ENCODE measurements at regions not wholly inside any gene's neighbourhood (a gene's known extent, or its start where the extent isn't known, plus 50 kb on each side); places are given as distances from the start of the nearest gene placed in this dataset.

DNA sequence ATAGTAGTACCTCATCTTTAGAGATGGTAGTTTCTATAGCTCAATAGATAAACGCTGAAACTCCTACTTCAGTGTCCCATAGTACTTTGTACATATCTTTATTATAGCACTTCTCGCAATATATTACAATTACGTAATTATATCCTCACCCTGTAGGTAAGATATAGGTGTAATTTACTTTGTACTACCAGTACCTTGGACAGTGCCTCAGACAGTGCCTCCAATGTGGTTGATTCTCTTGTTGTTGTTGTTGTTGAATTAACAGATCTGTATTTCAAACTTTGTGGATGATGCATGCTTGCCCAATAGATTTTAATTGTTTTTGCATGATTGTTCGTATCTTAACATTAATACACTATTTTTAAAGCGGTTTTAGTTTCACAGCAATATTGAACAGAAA lies 188.6 kb downstream of the ARL6IP6 start:
- Histone ChIP-seq H3K4me1 (no peaks in the 10 kb centered on the region), H3K4me3 (no peak overlapping the region), H3K36me3 (no peaks in the 10 kb centered on the region), H3K27me3 (no peaks in the 10 kb centered on the region), H3K9me3 (no peaks in the 10 kb centered on the region), H3K27ac (no peak overlapping the region)
- 75% methylated on average over 5 of the region's 5 CpGs for WGBS
- no peak for TF ChIP-seq POLR2AphosphoS5 (IDR thresholded peaks at IDR 0.05)
- TF ChIP-seq, protein P1, sequence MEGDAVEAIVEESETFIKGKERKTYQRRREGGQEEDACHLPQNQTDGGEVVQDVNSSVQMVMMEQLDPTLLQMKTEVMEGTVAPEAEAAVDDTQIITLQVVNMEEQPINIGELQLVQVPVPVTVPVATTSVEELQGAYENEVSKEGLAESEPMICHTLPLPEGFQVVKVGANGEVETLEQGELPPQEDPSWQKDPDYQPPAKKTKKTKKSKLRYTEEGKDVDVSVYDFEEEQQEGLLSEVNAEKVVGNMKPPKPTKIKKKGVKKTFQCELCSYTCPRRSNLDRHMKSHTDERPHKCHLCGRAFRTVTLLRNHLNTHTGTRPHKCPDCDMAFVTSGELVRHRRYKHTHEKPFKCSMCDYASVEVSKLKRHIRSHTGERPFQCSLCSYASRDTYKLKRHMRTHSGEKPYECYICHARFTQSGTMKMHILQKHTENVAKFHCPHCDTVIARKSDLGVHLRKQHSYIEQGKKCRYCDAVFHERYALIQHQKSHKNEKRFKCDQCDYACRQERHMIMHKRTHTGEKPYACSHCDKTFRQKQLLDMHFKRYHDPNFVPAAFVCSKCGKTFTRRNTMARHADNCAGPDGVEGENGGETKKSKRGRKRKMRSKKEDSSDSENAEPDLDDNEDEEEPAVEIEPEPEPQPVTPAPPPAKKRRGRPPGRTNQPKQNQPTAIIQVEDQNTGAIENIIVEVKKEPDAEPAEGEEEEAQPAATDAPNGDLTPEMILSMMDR (IDR thresholded peaks at IDR 0.05) = no peak
- no peak for TF ChIP-seq EP300 (IDR thresholded peaks at IDR 0.05)
- TF ChIP-seq POLR2A (IDR thresholded peaks at IDR 0.05) = no peak
- no peak for DNase-seq (ENCODE audit: low spot score in 2 of 2)

DNA sequence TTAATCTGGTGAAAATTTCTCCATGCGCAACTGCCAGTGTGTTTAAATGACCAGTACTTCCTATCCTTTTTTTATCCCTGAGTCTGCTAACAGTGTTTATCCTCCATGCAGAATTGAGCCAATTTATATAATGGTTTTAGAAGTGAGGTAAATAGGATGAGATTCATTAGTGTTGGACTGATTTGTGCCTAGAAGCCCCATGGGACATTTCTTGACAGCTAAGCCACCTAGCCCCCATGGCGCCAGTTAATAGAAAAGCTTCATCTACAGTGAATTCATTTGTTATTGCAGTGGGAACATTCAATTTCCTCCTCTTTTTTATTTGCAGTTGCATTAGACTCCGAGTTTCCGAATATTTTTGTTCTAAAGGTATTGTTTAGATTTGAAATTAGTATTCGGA lies 175.6 kb downstream of the ARL6IP6 start:
- Histone ChIP-seq H3K27me3 (no peaks in the 10 kb centered on the region), H3K27ac (no peak overlapping the region), H3K4me3 (no peak overlapping the region), H3K36me3 (no peaks in the 10 kb centered on the region), H3K4me1 (no peaks in the 10 kb centered on the region), H3K9me3 (no peaks in the 10 kb centered on the region)
- no peak for DNase-seq (ENCODE audit: low spot score in 2 of 2)
- TF ChIP-seq EP300 (IDR thresholded peaks at IDR 0.05) = no peak
- no peak for TF ChIP-seq POLR2A (IDR thresholded peaks at IDR 0.05)
- TF ChIP-seq, protein P1 (IDR thresholded peaks at IDR 0.05) = no peak
- no peak for TF ChIP-seq POLR2AphosphoS5 (IDR thresholded peaks at IDR 0.05)
- WGBS = 95% methylated on average over 5 of the region's 5 CpGs

DNA sequence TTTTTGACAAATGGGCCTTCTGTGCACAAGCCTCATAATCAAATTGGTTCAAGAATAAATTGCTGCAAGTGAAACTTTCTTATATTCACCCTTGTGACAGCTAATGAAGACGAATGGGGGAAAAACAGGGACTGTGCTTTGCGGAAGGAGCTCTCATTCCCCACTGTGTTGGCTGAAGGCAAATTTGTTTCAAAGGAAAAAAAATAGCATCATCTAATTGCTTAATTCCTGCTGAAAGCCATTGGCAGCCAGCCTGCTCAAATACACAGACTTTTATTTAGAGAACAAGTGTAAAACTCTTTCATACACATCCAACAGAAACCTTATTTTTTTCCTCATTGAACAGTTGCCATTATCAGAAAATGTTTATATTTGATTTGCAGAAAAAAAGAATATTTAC lies 172.3 kb downstream of the ARL6IP6 start:
- H3K4me1 ChIP-seq = no peaks in the 10 kb centered on the region
- no peaks in the 10 kb centered on the region for H3K36me3 ChIP-seq
- 19% methylated on average over 2 of the region's 2 CpGs for WGBS
- H3K27ac ChIP-seq = no peak overlapping the region
- DNase-seq (ENCODE audit: low spot score in 2 of 2) = no peak
- TF ChIP-seq POLR2AphosphoS5 (IDR thresholded peaks at IDR 0.05) (no peak), POLR2A (IDR thresholded peaks at IDR 0.05) (no peak), EP300 (IDR thresholded peaks at IDR 0.05) (no peak)
- TF ChIP-seq, protein P1 (IDR thresholded peaks at IDR 0.05) = no peak
- no peaks in the 10 kb centered on the region for H3K27me3 ChIP-seq
- no peak overlapping the region for H3K4me3 ChIP-seq
- H3K9me3 ChIP-seq = no peaks in the 10 kb centered on the region

GRCh38 chr2:152883951-152884487 lies 165.6 kb downstream of the ARL6IP6 start:
- no peak for DNase-seq (ENCODE audit: low spot score in 2 of 2)
- H3K4me1 ChIP-seq = no peaks in the 10 kb centered on the region
- H3K4me3 ChIP-seq = no peak overlapping the region
- H3K27ac ChIP-seq = no peak overlapping the region
- TF ChIP-seq POLR2A (IDR thresholded peaks at IDR 0.05) (no peak), EP300 (IDR thresholded peaks at IDR 0.05) (no peak), POLR2AphosphoS5 (IDR thresholded peaks at IDR 0.05) (no peak)
- TF ChIP-seq, protein P1 (IDR thresholded peaks at IDR 0.05) = no peak
- WGBS = 55% methylated on average over 4 of the region's 4 CpGs
- H3K9me3 ChIP-seq = no peaks in the 10 kb centered on the region
- H3K36me3 ChIP-seq = no peaks in the 10 kb centered on the region
- H3K27me3 ChIP-seq = no peaks in the 10 kb centered on the region

DNA sequence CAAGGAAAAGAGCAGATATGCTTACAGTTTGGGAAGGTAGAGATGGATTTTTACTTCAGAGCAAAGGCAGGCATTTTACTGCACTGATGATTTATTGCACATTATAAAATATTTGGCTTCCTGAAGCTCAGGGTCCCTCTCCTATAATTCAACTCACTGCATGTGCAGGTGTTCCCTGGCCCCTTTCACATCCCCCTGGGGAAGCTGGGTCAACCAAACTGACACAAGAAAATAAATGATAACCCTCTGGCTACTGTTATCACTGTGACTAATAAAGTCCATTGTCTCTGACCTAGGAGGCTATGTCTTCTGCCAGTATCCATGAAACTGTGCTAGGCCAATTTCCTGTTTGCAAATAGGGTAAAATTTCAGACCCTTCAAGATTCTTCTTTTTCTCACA lies 163.1 kb downstream of the ARL6IP6 start:
- H3K27ac ChIP-seq = no peak overlapping the region

More for the DNA sequence above, 163.1 kb downstream of the ARL6IP6 start:
- Histone ChIP-seq H3K36me3 (no peaks in the 10 kb centered on the region), H3K27me3 (no peaks in the 10 kb centered on the region), H3K4me1 (no peaks in the 10 kb centered on the region), H3K4me3 (no peak overlapping the region), H3K9me3 (no peaks in the 10 kb centered on the region)
- TF ChIP-seq, protein P1 (IDR thresholded peaks at IDR 0.05) = no peak
- TF ChIP-seq EP300 (IDR thresholded peaks at IDR 0.05) (no peak), POLR2A (IDR thresholded peaks at IDR 0.05) (no peak), POLR2AphosphoS5 (IDR thresholded peaks at IDR 0.05) (no peak)
- DNase-seq (ENCODE audit: low spot score in 2 of 2) = no peak
